SW 1271 (cell line): ENCODE measurements at regions not wholly inside any gene's neighbourhood (a gene's known extent, or its start where the extent isn't known, plus 50 kb on each side); places are given as distances from the start of the nearest gene placed in this dataset.
"Not testable (repeated sequence)": the region's sequence is repeated elsewhere in the genome, so short reads cannot be mapped to it uniquely, and the experiment has no call there.

Source experiments
- DNase-seq, 2 experiments: peaks; one replicate each; lab custom pipeline; 2025; lab: John Stamatoyannopoulos, UW

GRCh38 chr3:154902495-154902894, 177.6 kb upstream of the MME start:
- DNase-seq = not testable (repeated sequence)

- no peak for DNase-seq
Observed at GRCh38 chr3:154901278-154901677, 178.8 kb upstream of the MME start.

GRCh38 chr3:154900816-154901215, 179.3 kb upstream of the MME start:
- no peak for DNase-seq

- DNase-seq = no peak
Observed at GRCh38 chr3:154898916-154899315, 181.2 kb upstream of the MME start.

- DNase-seq = no peak
Observed at GRCh38 chr3:154898443-154898842, 181.7 kb upstream of the MME start.

- DNase-seq = no peak
Observed at GRCh38 chr3:154893813-154894212, 186.3 kb upstream of the MME start.

- no peak for DNase-seq
Observed at GRCh38 chr3:154889227-154889634, 190.9 kb upstream of the MME start.

- DNase-seq = no peak
Observed at GRCh38 chr3:154887869-154888268, 192.2 kb upstream of the MME start.

- peak; percentile 38 to 77 for DNase-seq
Observed at GRCh38 chr3:154886437-154886836, 193.7 kb upstream of the MME start.

GRCh38 chr3:154885418-154885817, 194.7 kb upstream of the MME start:
- no peak for DNase-seq

- DNase-seq = no peak
Observed at GRCh38 chr3:154884952-154885351, 195.2 kb upstream of the MME start.

- no peak for DNase-seq
Observed at GRCh38 chr3:154875142-154875541, 205.0 kb upstream of the MME start.

GRCh38 chr3:154872696-154873095, 207.4 kb upstream of the MME start:
- DNase-seq = no peak

- no peak for DNase-seq
Observed at GRCh38 chr3:154872074-154872473, 208.0 kb upstream of the MME start.

GRCh38 chr3:154864947-154865346, 215.2 kb upstream of the MME start:
- no peak for DNase-seq

- DNase-seq = no peak
Observed at GRCh38 chr3:154862265-154862664, 217.9 kb upstream of the MME start.

- DNase-seq = not testable (repeated sequence)
Observed at GRCh38 chr3:154852998-154853397, 227.1 kb upstream of the MME start.

GRCh38 chr3:154852515-154852914, 227.6 kb upstream of the MME start:
- no peak for DNase-seq

GRCh38 chr3:154851644-154852043, 228.5 kb upstream of the MME start:
- DNase-seq = no peak

GRCh38 chr3:154850921-154851320, 229.2 kb upstream of the MME start:
- no peak for DNase-seq

GRCh38 chr3:154849408-154849807, 230.7 kb upstream of the MME start:
- no peak for DNase-seq

- no peak for DNase-seq
Observed at GRCh38 chr3:154844863-154845262, 235.3 kb upstream of the MME start.

- no peak for DNase-seq
Observed at GRCh38 chr3:154843647-154844046, 236.5 kb upstream of the MME start.

GRCh38 chr3:154842536-154842935, 237.6 kb upstream of the MME start:
- no peak for DNase-seq

- DNase-seq = no peak
Observed at GRCh38 chr3:154835639-154836038, 244.5 kb upstream of the MME start.
